NCI-H1048 (cell line): ENCODE measurements at regions not wholly inside any gene's neighbourhood (a gene's known extent, or its start where the extent isn't known, plus 50 kb on each side); places are given as distances from the start of the nearest gene placed in this dataset.
"Not testable (repeated sequence)": the region's sequence is repeated elsewhere in the genome, so short reads cannot be mapped to it uniquely, and the experiment has no call there.

Source experiments
- DNase-seq: peaks from one replicate; lab custom pipeline; 2025; lab: John Stamatoyannopoulos, UW

DNA sequence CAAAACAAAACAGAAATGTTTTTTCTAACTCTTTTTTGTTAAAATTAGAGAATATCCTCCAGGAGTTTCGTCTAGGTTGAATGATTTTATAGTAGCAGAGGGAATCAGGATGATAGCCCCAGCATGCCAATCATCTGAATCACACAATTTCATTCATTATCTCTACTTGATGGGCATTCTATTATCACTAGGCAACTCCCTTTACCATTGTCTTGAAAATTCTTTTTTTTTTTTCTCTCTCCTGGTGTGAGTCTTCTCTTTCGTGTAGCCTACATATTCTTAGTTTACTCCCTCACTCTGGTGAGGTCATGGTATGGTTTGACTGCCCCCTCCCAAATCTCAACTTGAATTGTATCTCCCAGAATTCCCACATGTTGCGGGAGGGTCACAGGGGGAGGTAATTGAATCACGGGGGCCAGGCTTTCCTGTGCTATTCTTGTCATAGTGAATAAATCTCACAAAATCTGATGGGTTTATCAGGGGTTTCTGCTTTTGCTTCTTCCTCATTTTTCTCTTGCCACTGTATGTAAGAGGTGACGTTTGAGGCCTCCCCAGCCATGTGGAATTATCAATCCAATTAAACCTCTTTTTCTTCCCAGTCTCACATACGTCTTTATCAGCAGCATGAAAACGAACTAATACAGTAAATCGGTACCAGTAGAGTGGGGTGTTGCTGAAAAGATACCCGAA is 105.0 kb downstream of the OTUD1 start:
- DNase-seq = no peak

DNA sequence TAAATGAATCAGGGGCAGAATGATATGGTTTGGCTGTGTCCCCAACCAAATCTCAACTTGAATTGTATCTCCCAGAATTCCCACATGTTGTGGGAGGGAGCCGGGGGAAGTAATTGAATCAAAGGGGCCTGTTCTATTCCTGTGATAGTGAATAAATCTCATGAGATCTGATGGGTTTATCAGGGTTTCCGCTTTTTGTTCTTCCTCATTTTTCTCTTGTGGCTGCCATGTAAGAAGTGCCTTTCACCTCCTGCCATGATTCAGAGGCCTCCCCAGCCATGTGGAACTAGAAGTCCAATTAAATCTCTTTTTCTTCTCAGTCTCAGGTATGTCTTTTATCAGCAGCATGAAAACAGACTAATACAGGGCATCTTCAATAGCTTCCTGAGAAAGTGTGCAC is 107.0 kb downstream of the OTUD1 start:
- DNase-seq = not testable (repeated sequence)

DNA sequence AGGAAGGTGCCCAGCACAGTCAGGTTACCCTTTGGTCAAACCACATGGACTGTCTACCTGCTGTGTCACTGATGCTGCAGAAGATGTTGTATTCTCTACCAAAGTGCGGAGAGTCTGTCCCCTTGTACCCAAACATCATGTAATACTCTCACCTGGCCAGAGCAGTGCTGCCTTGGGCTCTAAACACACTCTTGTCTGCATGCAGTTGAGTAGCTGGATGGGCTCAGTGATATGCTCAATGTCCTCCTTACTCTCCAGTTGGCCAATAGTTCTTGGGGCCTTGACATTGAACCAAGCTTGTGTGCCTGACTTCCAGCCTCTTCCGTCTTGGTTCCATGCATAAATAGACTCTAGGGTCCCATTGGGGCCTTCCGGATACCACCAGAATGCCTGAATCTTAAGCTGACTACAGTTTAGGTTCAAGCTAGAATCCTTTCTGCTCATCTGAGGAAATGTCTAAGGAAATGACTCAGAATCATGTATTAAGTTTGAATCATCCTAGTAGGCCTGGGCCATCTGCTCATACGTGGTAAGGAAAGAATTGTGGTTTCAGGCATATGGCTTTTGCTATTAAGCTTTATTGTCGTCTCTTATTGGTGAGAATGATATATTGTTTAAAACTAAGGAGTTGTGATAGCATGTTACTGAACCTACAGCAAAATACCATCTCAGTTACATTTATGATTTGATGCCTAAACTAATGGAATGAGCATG is 118.0 kb downstream of the OTUD1 start:
- no peak for DNase-seq

DNA sequence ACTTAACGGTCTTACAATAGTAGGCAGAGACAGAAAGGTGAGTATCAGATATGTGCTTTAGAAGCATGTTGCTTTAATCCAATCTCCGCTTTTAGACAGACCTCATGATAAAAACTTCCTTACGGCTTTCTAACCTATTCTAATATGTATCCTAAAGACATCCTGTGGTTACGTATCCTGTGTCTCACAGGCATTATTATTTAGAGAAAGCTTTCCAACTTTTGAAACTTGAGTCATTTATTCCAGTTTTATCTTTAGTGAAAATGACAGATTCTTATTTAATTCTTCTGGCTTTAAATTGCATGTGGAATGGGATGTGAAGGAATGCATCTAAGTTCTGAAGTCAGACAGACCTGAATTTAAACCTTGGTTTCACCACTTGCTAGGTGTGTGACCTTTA is 118.9 kb downstream of the OTUD1 start:
- DNase-seq = no peak

DNA sequence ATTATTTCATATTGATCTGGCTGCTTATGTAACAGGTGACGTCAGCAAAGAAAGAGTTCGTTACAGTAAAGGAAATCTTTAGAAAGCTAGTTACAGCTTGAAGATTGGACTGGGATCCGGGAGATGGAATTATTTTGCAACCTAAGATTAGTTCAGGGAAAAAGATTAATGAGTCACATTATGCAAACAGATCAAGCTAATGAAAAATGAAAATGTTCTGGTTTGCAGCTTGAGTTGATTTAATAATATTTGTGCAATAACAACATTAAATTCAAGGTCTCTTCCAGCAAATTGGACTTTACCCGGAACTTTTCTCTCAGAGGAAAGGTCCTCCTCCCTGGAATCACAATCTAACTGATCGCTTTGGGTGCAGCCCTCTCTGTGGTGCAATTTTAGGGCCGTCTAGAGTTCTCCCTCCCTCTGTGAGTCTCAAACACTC is 119.5 kb downstream of the OTUD1 start:
- no peak for DNase-seq

GRCh38 chr10:23568996-23569395 is 130.1 kb downstream of the OTUD1 start:
- no peak for DNase-seq

- DNase-seq = no peak
These were observed 133.0 kb downstream of the OTUD1 start for GRCh38 chr10:23571884-23572283.

GRCh38 chr10:23581906-23582450 is 143.1 kb downstream of the OTUD1 start:
- no peak for DNase-seq

- no peak for DNase-seq
These were observed 145.5 kb downstream of the OTUD1 start for GRCh38 chr10:23584396-23584795.

GRCh38 chr10:23585186-23585585 is 146.3 kb downstream of the OTUD1 start:
- no peak for DNase-seq

- DNase-seq = no peak
These were observed 146.8 kb downstream of the OTUD1 start for GRCh38 chr10:23585666-23586065.

- DNase-seq = not testable (repeated sequence)
These were observed 156.4 kb downstream of the OTUD1 start for GRCh38 chr10:23595278-23595677.

GRCh38 chr10:23604613-23605012 is 165.7 kb downstream of the OTUD1 start:
- no peak for DNase-seq

GRCh38 chr10:23606456-23606855 is 167.6 kb downstream of the OTUD1 start:
- no peak for DNase-seq

DNA sequence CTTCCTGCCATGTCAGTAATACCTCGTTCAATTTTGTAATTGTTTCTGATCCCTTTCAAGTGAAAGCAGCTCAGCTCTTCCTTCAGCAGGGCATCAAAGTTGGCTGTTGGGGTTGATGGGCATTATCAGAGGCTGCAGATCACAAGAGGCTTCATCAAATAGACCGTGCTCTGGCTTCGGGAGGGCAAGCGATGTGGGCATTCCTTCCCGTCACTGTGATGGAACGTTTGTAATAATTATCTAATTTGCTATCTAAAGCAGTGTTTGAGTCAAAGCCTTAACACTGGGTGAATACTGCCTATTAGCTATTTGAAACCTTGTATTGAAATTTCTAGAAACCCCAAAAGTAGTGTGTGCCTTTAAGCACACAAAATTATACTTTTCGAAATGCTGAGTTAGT is 170.1 kb downstream of the OTUD1 start:
- DNase-seq = no peak

DNA sequence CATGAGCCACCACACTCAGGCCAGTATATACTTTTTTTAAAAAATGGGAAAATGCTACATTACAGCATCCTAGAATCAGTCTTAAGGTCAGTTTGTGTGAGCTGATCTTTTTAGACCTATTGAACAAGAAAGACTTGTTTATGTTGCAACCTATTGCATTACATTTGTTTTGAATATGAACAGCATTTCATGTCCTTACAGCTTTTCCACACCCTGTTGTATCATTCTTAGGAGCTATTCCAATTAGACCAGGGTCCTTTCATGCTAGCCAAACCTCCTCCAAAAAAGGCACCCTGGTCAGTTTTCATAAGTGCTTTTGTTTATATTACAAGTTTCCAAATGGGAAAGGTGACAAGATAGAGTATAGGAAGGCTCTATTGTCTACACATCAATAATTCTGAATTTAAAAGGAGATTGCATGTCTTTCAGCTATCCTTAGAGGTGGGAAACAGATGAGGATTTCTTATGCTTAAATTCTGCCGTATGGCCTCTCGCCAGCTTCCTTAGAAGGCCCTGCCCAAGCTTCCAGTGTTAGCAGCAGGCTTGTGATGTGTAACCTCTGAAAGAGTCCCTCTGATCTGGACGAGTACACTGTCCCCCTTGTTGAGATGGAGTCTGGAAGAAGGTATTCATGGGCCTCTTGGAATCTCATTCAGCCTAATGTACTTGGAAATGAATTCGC is 171.9 kb downstream of the OTUD1 start:
- no peak for DNase-seq

GRCh38 chr10:23611308-23612029 is 172.6 kb downstream of the OTUD1 start:
- no peak for DNase-seq

GRCh38 chr10:23613900-23614299 is 175.0 kb downstream of the OTUD1 start:
- DNase-seq = no peak

DNA sequence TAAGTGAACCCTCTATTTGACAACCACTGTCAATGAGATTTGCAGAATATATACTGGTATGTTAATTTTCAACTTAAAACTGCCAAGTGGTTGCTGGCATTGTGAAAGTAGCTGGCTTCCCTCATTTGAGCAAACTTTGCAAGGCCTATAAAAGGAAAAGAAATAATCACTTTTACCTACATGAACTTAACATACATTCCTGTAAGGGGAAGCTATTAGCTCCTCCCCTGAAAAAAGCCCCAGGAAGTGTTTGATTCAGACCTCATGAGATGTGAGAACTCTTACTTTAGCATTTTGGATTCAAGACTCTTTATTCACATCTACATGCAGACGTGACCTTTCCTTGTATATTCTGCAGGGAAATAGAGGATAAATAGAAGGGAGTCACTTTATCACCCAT is 175.6 kb downstream of the OTUD1 start:
- no peak for DNase-seq

DNA sequence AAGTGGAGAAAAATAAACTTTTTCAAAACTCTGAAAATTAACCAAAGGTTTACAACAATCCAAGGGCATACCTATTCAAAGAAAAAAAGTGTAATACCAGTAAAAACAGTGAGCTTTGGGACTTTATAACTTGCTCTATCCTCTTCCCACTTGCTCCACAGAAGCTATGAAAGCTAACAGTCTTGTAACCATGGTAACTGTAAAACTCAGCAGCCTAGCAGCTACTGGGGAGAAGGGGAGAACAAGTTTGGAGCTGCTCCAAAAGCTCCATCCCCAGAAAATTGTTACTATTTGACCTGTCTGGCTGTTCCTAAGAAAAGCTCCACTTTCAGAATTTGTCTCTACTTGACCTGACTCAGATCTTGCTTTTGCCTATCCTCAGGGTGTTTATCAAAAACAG is 191.5 kb downstream of the OTUD1 start:
- no peak for DNase-seq

GRCh38 chr10:23630885-23631284 is 192.0 kb downstream of the OTUD1 start:
- no peak for DNase-seq

GRCh38 chr10:23643111-23643780 is 204.4 kb downstream of the OTUD1 start:
- no peak for DNase-seq
